ENCODE measurements at regions not wholly inside any gene's neighbourhood (a gene's known extent, or its start where the extent isn't known, plus 50 kb on each side); places are given as distances from the start of the nearest gene placed in this dataset.
"Not testable (repeated sequence)": the region's sequence is repeated elsewhere in the genome, so short reads cannot be mapped to it uniquely, and the experiment has no call there.

DNA sequence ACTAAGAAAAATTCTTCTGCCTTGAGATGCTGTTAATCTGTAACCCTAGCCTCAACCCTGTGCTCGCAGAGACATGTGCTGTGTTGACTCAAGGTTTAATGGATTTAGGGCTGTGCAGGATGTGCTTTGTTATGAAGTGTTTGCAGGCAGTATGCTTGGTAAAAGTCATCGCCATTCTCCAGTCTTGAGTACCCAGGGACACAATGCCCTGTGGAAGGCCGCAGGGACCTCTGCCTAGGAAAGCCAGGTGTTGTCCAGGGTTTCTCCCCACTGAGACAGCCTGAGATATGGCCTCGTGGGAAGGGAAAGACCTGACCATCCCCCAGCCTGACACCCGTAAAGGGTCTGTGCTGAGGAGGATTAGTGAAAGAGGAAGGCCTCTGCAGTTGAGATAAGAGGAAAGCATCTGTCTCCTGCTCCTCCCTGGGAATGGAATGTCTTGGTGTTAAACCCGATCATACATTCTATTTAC, 94.2 kb upstream of the ARG1 start:
- peak overlapping the region; percentile 70; the same call in 1 of the 2 replicates for H2AFZ ChIP-seq (ENCODE audit: low read length)
- H3K14ac ChIP-seq (ENCODE audit: insufficient read length); H4K91ac ChIP-seq (replicated peaks; ENCODE audit: insufficient read length, low read length); H3K56ac ChIP-seq (replicated peaks; ENCODE audit: insufficient read length, low read depth, low read length); H3K4ac ChIP-seq (replicated peaks; ENCODE audit: insufficient read length, low read depth, low read length); DNase-seq (ENCODE audit: low read depth in 1 of 2, low spot score in 2 of 2); H2BK5ac ChIP-seq (ENCODE audit: low read depth, low read length); H3K9ac ChIP-seq (replicated peaks in 1 of 4; ENCODE audit: extremely low read depth in 1 of 4, low read depth in 3 of 4, low read length in 3 of 4); H3K4me3 ChIP-seq (ENCODE audit: extremely low read depth in 1 of 4, insufficient read depth in 2 of 4, low read depth in 3 of 4, low read length in 4 of 4); H4K5ac ChIP-seq (ENCODE audit: insufficient read length, low read depth, low read length); H3K9me3 ChIP-seq (ENCODE audit: insufficient read depth in 2 of 2, low read depth in 1 of 2, low read length in 1 of 2); H3K27me3 ChIP-seq (replicated peaks in 1 of 4; ENCODE audit: control insufficient read depth in 3 of 4, extremely low read depth in 1 of 4, insufficient read depth in 3 of 4, low read length in 3 of 4); H3K79me2 ChIP-seq (ENCODE audit: control insufficient read depth in 1 of 2, insufficient read depth in 2 of 2, low read length in 2 of 2); H3K23ac ChIP-seq (ENCODE audit: insufficient read length); H3K36me3 ChIP-seq (ENCODE audit: control insufficient read depth in 2 of 4, insufficient read depth in 4 of 4, low read length in 3 of 4); POLR2A ChIA-PET (ENCODE audit: partially characterized antibody); H4K20me1 ChIP-seq (replicated peaks in 1 of 2; ENCODE audit: control insufficient read depth in 1 of 2, insufficient read depth in 2 of 2, low read length in 2 of 2); H3K79me1 ChIP-seq (ENCODE audit: low read depth, low read length); FAIRE-seq; H3K23me2 ChIP-seq (ENCODE audit: low read depth, low read length); H2BK120ac ChIP-seq (replicated peaks; ENCODE audit: low read depth, low read length); H3K27ac ChIP-seq (ENCODE audit: low read depth, low read length); H3K4me2 ChIP-seq (ENCODE audit: insufficient read depth in 1 of 2, low read depth in 2 of 2, low read length in 2 of 2); H2BK12ac ChIP-seq (ENCODE audit: low read depth, low read length); H2BK20ac ChIP-seq (ENCODE audit: low read length); H3K18ac ChIP-seq (ENCODE audit: extremely low read depth, low read length); H2AK5ac ChIP-seq (ENCODE audit: low read depth, low read length); H2BK15ac ChIP-seq (ENCODE audit: low read length); H4K8ac ChIP-seq (ENCODE audit: extremely low read depth, insufficient read depth, low read length); CTCF ChIA-PET (ENCODE audit: partially characterized antibody); H3K4me1 ChIP-seq (replicated peaks in 1 of 4; ENCODE audit: control insufficient read depth in 3 of 4, insufficient read depth in 4 of 4, low read length in 3 of 4): not testable (repeated sequence)
- 80% methylated on average over 6 of the region's 6 CpGs; no CpG with 5 or more reads in 1 of the 2 experiments for WGBS, 2 experiments (ENCODE audit: extremely low coverage in 1 of 2, insufficient coverage in 1 of 2, insufficient read length in 1 of 2, insufficient replicate concordance in 2 of 2, low coverage in 1 of 2, low lambda C conversion rate in 2 of 2, missing lambda C conversion rate in 1 of 2)
